SIG-M5 treated with dmso at 0.1 percent for 504 hours (cell line): ENCODE measurements at regions not wholly inside any gene's neighbourhood (a gene's known extent, or its start where the extent isn't known, plus 50 kb on each side); places are given as distances from the start of the nearest gene placed in this dataset.
"Not testable (repeated sequence)": the region's sequence is repeated elsewhere in the genome, so short reads cannot be mapped to it uniquely, and the experiment has no call there.

Experiments
- DNase-seq: peaks from one replicate; lab custom pipeline; 2025; ENCODE audit not compliant: unreplicated experiment; lab: John Stamatoyannopoulos, UW

DNA sequence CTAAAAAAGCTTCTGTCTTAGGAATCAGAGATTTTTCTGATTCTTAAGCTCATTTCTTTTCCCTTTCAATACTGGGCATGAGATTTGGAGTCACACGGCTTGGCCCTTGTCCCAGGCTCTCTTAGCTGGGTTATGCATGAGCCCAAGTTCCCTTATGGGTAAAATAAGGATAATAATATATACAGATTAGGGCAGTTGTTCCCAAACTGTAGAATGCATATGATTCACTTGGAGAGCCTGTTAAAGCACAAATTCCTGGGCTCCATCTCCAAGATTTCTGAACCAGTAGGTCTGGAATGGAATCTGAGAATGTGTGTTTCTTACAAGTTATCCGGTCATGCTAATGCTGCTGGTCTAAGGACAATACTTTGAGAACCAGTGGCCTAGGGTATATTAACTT is 154.0 kb downstream of the REEP3 start:
- DNase-seq: no peak

DNA sequence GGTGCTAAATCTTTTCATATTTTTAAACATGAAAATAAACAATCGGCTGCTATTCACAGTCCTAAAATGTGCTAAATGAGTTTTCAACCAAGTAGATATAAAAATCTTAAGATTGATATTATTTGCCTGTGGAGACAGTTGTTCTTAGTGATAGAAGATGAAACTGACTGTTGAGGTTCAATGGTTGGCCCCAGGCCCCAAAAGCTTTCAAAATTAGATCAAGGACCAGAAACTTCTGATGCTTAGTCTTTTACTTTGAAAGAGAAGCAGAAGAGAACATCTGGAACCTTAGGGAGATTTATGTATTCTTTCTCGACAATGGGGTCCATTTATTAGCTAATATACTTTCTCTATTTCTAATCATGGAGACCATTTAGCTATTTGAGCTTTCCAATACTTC is 155.8 kb downstream of the REEP3 start:
- no peak for DNase-seq

DNA sequence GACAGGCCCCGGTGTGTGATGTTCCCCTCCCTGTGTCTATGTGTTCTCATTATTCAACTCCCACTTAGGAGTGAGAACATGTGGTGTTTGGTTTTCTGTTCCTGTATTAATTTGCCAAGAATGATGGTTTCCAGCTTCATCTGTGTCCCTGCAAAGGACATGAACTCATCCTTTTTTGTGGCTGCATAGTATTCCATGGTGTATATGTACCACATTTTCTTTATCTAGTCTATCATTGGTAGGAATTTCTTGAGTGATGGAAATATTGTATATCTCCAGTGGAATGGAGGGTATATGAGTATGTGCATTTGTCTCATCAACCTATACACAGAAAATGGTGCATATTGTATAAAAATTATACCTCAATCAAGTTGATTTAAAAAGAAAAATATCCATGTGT is 159.3 kb downstream of the REEP3 start:
- DNase-seq: not testable (repeated sequence)

DNA sequence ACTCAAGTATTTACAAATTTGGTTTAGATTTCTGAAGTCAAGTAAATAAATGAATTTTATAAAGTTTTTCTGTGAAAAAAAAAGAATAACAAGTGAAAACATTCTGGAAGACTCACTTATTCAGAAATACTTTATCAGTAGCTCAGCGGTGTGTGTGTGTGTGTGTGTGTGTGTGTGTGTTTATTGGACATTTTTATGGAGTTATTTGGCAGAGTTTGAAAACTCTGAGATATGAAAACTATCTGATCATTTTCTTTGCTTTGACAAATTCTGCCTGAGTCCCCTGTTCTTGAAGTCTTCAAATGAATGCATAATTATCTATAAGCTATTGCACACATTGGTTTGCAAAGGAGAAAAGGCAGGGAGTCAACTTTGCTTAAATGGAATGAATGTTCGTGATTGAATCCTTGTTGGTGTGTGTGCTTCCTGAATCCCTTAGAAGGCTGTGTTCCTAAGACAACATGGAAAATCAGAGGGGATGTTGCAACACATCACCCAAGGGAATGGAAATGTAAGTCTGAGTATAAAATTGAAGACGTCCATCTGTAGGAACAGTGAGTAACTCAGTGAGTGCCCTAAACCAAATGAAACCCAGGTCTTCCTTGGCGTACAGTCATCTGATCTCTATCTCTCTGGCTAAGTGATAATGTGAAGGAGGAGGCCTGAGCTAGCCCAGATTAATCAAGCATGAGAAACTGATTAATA is 160.9 kb downstream of the REEP3 start:
- DNase-seq: no peak

DNA sequence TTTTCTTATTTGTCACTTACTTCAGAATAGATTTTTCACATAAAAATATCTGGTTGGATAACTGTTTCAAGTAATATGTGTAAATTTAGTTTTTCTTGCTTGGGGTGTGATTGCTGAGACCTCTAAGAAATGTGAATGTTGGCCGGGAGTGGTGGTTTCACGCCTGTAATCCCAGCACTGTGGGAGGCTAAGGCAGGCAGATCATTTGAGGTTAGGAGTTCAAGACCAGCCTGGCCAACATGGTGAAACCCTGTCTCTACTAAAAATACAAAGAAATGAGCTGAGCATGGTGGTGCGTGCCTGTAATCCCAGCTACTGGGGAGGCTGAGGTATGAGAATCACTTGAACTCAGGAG is 161.5 kb downstream of the REEP3 start:
- not testable (repeated sequence) for DNase-seq

DNA sequence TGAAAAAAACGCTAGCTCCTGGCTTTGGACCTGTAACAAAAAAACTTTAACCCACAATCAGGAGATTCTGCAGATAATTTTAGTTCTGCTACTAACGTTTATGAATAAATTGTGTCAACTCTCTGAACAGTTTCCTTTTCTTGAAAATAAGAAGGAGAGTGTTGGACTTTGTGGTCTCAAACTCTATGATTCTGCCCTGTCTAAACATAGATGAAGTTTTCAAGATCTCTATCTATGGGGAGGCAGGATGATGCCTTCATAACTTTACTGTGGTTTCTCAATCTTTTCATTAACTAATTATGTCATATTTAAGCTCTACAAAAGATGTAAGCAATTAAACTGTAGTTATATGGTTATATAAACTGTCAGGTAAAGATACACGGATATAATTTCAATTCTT is 162.0 kb downstream of the REEP3 start:
- no peak for DNase-seq

DNA sequence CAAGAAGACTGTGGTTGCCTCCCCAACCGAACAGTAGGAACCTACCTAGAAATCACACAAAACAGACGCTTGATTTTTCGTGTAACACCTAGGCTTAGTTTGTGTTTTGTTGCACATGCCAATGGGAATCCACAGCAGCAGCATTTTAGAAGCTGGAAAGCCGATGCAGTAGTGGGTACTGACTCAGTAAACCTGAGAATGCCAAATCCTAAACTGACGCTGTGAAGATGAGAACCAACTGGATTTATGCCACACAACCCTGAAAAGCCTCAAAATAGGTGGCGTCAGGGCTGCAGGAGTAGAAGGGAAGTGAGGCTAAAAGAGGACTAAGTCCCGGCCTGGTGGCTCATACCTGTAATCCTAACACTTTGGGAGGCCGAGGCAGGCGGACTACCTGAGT is 162.5 kb downstream of the REEP3 start:
- DNase-seq: no peak

DNA sequence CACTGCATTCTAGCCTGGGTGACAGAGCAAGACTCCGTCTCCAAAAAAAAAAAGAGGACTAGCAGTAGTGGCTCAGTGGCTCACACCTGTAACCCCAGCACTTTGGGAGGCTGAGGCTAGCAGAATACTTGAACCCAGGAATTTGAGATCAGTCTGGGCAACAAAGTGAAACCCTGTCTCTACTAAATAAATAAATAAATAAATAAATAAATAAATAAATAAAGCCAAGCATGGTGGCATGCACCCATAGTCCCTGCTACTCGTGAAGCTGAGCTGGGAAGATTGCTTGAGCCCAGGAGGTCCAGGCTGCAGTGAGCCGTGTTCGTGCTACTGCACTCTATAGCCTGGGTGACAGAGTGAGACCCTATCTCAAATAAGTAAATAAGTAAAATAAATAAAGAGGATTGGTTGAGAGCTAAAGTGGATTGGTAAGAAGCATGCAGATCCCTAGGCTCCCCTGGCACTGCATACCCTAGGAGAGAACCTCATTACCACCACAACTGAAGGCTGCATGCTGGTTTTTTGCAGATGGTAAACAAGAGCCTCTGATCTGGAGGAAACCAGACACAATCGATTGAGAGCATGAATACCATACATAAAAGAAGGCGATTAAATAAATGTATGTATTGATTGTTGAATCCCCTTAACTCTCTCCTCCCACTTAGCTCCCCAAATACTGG is 163.2 kb downstream of the REEP3 start:
- DNase-seq: no peak

DNA sequence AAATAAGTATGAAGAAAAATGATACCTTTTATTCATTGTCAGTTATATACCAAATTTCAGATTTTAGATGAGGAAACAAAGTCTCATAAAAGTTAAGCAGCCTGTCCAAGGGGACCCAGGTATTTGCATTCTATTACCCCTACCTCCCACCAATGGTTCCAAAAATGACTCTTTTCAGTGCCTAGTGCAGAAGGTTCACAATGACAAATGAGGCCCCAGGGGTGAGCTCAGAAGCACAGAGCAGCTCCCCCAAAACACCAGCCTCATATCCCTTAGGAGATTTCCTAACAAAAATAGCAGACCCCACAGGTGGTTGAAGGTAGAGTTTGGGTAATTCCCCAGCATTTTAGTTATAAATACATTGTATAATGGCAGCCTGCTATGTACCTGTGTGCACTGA is 168.6 kb downstream of the REEP3 start:
- no peak for DNase-seq

DNA sequence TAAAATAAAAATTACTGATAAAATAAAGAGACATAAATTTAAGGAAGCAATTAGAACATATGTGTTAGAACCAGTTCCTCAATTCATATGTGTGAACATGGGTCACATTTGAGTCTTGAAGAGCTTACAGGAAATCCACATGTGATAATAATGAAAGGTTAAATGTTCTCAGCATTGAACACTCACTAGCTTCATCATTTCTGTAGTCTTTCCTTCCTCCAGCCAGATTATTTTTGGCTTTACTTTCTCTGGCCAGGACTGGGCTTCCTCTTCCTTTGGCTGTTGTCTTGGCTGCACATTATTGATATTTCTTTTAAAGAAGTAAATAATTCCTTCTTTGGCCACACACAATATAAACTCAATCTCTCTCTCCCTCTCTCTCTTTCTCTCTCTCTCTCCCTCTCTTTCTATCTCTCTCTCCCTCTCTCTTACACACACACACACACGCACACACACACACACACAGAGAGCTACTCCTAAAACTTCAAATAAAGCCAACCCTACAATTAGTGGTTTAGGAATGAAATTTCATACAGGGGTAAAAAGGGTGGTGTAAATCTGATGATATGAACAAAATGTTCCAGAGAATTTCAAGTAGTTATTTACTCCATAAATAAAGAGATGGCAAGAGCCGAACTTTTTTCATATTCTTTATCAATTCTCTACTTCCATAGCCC is 171.2 kb downstream of the REEP3 start:
- DNase-seq: no peak

DNA sequence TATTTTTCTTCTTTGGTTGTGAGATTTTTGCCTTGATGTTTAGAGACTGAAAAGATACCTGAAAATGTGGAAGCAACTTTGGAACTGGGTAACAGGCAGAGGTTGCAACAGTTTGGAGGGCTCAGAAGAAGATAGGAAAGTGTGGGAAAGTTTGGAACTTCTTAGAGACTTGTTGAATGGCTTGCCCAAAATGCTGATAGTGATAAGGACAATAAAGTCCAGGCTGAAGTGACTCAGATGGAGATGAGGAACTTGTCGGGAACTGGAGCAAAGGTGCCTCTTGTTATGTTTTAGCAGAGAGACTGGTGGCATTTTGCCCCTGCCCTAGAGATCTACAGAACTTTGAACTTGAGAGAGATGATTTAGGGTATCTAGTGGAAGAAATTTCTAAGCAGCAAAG is 171.8 kb downstream of the REEP3 start:
- DNase-seq: not testable (repeated sequence)

DNA sequence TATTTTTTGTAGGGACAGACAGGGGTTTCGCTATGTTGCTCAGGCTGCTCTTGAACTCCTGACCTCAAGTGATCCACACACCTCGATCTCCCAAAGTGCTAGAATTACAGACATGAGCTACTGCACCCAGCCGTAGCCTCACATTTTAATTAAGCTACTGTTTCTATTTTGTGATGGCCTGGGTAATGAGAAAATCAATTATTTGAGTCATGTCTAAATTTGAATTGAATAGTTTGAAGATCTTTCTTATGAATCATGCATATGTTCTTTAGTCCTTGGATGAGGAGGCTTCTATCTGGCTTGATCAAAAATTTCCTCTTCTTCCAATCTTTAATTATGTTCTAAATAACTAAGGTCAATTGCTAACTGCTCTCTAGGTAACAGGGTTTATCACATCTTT is 175.0 kb downstream of the REEP3 start:
- DNase-seq: no peak

DNA sequence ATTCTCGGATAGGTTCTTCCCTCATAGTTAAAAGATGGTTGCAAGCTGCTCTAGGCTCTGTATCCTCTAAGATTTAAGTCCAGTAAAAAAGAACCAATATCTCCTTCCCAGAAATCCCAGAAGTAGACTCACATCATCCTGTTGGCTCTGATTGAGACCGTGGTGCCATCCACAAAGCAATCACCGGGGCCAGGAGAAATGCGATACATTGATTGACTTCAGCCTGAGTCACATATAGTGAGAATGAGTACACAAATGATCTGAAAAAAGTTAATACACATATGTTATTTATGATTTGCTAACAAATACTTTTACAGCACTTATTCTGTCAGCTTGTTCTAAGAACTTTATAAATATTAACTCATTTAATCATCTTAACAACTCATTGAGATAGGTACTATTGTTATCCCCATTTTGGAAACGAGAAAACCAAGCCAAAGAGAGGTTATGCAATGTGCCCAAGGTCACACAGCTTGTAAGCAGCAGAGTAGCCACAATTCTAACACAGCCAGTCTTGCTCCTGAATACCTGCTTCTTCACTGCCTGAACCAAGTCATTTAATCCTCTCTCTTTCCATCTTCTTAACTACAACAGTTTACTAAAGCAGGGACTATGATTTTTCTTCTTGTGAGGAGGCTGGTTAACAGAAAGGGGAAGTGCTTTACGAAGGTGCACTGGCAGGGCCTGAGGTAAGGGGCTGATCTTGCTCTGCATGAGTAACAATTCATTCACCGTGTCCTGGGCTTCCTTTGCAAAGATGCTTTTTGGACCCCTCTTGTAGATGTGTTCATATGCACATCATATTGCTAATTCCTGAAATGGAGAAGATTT is 177.0 kb downstream of the REEP3 start:
- DNase-seq: no peak

DNA sequence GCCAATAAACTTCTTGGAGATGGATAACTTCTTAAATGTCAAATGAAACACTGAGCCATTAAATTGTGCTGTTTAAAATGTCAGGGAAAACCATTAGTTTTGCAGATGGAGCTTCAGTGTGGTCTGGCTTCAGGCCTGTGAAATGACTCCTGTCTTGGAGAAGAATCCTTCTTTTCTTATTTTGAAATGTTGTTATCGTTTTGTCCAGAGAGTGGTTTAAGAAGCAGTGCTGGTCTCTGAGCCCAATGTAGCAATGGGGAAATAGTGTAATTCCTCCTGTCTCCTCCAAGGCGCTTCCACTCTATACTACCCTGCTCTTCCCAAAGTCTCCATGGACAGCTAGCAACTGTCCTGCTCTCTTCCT is 177.6 kb downstream of the REEP3 start:
- no peak for DNase-seq

DNA sequence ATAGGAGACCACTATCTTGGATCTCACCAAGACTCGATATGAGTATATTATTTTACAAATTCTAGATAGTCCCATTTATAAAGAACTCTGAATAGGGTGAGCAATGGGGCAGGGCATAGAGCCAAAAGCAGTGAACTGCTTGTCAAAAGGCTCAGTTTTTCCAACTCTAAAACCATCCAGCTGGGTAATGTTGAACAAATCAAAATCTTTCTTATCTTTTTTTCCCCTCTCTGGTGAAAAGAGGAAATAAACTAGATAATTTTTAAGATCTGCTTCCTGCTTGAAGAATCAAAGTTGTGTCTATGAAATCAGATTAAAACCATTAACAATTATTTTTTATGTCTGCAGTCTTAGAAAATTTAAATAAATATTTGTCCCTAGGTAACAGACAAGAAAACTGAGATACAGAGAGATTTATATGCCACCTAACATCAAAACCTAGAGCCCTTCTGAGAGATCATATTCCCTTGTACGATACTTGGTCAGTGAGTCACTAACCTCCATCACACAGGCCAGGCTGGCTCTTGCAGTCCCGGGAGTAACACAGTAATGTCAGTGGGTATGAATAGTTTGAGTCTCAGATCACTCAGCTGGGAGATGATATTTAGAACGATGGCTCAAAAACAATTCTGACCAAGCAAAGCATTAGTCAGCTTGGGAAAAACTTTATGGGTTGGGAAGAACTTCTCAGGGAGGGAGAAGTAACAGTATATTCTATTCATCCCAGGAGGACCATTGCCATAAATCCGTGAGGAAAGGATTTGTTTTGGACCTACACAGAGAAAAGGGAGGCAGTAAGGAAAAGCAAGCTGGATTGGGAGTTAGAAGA is 178.8 kb downstream of the REEP3 start:
- no peak for DNase-seq

DNA sequence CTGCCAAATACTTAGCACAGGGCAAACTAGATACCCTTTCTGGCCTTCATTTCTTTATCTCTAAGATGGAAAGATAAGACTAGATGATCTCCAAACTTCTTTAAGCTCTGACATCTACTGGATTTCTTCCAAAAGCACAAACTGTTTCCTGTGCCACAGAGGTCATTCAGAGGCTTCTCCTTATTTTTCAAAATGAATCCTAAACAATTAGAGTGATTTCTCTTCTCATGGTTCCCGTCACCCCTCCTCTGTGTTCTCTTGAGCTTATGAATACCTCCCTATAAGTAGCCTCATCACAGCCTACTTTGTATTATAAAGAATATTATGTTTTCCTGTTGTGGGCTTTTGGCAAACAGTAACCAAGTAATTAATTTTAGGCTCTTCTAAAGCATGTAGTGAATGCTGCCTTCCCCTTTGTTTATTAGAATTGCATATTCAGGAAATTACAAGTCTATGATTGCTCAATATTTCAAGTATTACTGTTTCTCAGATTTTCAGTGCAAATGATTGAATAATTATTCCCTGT is 179.5 kb downstream of the REEP3 start:
- peak; percentile 16 for DNase-seq

DNA sequence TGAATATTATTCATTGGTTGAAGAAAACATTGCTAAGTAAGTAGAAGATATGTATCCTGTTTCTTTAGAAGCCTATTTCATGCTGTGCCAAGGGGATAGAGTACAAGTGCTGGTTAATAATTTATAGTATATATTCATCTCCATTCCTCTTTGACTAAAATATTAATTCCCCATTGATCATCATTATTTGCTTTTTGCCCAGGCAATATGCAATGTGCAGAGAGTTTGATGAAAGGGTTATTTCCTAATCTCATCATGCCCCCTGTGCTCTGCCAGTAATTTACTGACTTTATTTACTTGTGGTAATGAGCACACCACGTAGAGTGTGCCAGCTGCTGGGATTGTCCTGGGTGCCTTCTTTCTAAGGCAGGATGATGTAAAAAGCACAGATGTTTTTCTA is 180.9 kb downstream of the REEP3 start:
- no peak for DNase-seq

DNA sequence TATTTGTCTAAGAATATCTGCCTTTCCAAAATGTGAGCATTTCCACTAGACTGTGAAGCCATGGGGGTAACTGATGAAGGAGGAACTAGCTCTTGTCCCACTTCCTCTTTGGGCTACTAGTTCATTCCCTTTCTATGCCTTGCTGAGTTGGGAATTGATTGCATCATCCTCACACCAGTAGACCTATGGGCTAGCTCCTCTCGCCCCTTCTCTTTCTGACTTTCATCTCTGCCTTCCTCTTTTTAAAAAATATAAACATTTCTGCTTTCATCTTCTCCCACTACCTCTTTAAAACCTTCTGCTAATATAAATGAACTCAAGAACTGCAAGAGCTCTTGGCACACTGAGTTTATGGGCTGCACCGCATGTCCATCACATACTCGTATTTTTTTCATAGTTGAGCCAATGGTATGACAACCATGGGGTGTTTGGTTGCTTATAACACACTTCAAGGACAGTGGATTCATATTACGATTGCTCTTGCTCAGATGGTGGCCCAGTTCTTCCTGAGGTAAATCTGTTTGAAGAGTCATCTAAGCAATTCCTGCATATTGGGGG is 182.0 kb downstream of the REEP3 start:
- peak; percentile 99 for DNase-seq

DNA sequence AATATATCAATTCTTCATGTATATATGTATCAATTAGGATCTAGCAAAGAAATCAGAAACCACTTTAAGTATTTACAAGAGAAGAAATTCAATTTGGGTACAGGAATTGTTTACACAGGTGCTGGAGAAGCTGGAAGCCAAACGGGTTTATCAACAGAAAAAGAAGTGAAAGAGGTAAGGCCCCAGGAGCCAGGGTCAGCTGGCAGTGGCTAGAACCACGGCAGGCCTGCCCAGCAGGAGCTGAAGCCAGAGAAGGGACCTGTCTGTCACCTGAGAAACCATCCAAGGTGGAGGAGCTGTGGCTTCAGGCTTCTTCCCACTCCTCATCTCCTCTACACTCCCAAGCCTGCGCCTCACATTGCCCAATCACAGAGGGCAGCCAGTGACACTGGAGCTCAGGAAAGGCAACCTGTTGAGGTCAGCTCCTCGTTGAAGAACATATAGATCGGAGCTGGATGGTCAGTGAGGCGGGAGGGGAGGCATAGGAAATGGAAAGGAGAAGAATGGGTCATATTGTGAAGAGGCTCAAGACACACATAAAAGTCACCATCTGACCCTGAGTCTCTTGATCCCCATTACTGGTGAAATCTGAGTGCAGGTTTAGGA is 182.6 kb downstream of the REEP3 start:
- no peak for DNase-seq
